Fibroblast of skin of back (primary cell): ENCODE measurements at regions not wholly inside any gene's neighbourhood (a gene's known extent, or its start where the extent isn't known, plus 50 kb on each side); places are given as distances from the start of the nearest gene placed in this dataset.

Experiments used
- DNase-seq: peaks from one replicate; pipeline ENCODE4 v3.0.0-alpha.2; 2013

DNA sequence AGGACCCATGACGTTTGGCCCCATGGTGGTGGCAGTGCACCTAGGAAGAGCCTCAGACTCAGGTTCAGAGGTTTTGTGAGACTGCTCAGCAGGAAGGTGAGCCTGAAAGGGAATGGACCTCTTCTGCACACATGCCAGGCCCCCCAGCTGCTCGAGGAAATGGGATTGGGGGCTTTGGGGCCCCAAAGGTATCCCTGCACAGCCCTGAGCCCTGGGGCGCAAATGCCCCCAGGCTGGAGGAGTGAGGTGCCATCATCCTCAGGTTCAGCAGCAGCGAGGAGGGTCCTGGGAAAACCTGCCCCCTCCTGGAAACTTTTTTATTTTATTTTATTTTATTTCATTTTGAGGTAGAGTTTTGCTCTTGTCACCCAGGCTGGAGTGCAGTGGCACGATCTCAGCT lies 171.8 kb upstream of the MVB12B start:
- no peak for DNase-seq

DNA sequence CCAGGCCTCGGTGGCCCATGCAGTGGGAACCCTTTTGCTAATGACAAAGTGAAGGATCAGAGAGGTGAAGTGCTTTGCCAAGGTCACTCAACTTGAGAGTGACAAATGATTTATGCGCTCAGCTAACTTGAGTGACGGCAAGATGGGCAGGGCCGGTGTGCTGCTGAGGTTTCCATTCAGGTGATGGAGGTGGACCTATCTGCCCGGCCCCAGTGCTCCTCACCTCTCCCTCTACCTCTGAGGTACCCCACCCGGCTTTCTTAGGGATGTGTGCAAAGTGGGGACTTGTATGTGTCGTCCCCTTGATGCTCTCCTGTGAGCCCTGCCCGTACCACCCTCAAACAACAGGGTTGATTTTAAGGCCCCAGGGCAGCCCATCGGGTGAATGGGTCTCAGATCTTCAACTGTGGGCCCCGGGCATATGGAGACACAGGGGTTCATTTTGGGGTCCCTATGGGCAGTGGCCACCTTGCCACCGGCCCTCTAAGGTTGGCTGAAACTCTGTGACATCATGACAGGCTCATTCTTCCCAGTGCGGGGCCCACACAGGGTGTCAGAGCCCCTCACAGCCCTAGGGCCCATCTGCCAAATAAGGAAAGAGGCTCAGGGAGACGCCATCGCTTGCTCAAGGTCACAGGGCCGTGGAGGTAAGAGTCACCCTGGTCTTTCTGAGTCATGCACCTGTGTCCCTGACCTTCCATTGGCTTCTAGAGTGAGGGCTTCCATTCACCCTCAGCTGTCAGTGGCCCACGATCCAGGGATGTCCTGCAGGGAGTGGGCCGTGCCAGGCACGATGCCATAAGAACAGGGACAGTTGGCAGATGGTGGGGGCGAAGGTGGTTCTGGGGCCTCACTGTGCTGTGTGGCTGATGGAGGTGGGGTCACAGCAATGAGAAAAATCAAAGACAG lies 170.6 kb upstream of the MVB12B start:
- DNase-seq = no peak

DNA sequence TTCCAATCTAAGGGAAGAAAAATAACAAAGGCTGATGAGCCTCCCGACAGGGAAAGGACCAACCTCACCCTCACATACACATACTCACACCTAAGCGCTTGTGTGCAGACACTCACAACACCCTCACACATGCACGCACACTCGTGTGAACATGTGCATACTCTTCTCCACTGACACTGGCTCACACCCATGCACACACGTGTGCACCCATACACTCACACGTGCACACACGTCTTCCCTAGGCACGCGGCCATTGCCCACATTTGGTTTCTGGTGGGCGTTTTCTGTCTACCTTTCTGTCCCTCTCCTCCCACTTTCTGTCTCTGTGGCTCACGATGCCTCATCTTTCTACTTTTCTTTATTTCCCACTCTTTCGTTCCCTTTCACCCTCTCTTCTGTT lies 169.7 kb upstream of the MVB12B start:
- no peak for DNase-seq

DNA sequence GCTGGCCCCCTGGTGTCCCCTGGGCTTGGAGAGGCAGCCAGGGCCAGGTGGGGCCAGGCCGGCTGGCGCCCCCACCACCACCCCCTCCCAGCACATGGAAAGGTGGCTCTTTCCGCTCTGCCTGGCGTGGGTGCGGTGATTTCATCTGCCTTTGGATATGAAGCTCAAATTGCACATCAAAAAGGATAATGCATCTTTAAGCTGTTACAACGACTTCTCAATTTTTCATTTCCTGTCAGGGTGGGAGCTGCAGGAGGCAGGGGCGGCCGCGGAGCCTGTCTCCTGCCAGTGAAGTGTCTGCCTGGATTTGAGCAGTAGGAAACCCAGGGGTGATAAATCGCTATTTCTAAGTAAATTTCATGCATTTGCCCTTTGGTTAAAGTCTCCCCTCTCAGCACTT lies 169.2 kb upstream of the MVB12B start:
- DNase-seq = no peak

DNA sequence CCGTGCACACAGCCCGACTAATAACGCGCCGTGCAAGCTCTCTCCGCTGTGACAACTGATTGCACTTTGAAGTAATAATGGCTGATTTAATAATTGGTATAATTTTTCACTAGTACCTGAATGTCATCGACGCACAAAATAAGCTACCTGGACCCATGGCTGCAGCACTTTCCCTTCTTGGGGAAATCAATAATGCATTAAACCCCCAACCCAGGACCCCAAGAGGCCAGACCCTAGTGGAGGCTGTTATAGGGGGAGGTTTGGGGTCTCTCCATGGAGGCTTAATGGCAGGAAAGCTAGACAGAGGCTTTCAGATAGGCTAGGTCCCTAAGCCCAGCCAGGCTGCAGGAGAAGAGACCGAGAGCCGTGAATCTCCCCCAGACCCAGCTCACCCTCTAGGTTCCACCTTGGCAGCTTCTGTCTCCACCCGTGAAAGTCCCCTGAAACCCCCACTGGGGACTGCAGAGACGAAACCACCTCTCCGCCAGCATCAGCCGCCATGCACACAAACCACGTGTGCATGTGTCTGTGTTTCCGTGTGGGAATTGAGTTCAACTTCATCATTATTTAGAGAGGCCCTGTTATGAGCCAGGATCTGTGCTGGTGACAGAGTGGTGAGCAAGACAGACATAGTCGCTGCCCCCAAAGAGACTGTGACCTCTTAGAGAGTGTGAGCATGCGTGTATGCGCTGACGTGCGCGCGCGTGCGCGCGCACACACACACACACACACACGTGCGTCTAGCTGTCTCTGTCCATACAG lies 168.6 kb upstream of the MVB12B start:
- no peak for DNase-seq

DNA sequence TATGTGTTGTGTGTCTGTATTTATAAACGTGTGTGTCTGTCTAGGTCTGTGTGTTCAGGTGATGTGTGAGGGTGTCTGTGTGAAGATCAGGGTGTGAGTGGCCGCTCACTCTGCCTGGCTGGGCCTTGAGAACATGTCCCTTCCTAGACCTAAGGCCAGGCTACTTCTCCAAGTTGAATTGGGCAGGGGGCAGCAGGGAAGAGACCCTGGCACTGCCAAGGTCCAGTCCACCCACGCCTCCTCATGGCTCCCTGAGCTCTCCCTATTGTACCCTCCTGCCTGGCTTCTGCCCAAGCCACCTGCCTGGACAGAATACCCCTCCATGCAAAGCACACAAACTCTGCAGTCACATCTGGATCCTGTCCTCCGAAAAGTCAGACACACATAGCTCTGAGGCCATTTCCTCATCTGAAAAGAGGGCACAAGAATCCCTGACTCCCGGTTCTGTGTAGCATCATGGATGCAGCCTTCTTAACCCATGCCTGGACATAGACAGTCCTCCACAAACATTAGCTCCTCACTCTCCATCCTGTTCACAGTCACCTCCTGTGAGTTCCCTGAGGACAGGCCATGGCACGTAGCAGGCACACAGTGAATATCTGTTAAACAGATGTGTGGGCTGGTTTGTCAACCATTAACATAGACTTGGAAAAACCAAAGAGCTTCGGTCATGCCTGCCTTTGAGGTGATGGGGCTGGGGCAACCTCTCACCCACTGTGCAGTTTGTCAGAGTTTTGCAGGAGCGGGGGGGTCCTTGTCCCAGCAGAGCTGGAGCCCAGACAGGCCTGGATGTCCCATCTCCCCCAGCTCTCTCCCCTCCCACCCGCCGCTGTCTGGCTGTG lies 167.8 kb upstream of the MVB12B start:
- no peak for DNase-seq

DNA sequence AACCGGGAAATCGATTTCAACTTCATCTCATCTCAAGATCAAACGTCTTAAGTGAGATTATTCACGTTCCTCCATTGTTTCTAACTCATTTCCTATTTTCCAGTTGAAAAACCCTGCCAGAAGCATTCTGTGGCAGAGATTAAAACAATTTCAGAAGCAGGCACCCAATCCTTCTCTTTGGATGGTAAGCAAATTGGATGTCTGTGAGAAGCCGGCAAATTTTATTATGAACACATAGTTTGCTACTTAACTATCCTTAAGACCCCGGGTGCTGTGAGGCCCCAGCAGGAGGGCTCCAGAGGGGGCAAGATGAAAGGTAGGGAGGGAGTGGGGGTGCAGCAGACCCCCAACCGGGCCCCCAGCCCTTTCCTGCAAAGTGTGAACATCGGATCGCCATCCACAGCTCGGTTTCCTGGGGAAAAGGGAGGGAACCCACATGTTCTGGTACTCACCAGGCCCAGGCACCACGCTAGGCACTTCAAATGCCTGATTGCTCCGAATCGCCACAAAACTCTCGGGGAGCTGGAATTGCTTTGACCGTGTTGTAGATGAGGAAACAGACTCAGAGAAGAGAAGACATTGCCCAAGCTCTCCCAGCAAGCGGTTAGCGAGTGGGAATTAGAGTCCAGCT lies 167.1 kb upstream of the MVB12B start:
- no peak for DNase-seq

DNA sequence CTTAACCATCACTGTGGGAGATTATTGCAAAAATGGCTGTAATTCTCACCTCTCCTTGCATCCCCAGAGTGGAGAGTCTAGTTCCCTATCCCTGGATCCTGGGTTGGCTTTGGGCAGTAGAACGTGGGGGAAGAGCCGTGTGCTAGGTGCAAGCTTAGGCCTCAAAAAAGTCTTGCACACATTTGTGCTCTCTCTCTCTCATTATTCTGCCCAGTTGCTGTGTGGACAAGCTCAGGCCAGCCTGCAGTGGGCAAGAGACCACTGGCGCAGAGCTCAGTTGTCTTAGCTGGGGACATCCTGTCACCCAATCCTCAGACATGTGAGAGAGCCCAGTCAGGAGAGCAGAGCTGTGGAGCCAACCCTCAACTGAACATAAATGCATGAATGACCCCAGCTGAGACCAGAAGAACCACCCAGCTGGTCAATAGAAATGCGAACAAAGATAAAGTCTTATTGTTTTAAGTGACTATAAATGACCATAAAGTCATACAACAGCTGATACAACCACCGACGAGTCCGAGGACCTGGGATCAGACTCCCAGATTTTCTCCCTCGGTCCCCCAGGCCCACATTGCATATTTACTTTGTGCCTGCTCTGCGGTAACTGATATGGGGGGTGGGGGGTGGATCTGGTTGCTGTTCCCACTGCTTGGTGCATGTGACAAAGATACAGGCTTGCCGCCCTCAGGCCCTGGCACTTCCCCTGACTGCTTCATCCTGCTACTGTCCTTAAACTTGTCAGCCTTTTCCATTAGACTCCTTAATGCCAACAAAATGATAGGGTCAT lies 166.4 kb upstream of the MVB12B start:
- no peak for DNase-seq

DNA sequence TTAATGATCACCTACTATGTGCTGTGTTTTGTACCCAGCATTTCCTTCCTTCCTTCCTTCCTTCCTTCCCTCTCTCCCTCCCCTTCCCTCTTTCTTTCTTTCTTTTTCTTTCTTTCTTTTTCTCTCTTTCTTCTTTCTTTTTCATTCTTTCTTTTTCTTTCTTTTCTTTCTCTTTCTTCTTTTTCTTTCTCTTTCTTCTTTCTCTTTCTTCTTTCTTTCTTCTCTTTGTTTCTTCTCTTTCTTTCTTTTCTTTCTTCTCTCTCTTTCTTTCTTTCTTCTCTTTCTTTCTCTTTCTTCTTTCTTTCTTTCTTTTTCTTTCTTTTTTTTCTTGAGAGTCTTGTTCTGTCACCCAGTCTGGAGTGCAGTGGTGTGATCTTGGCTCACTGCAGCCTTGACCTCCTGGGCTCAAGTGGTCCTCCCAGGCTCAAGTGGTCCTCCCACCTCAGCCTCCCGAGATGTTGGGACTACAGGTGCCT lies 165.7 kb upstream of the MVB12B start:
- no peak for DNase-seq

DNA sequence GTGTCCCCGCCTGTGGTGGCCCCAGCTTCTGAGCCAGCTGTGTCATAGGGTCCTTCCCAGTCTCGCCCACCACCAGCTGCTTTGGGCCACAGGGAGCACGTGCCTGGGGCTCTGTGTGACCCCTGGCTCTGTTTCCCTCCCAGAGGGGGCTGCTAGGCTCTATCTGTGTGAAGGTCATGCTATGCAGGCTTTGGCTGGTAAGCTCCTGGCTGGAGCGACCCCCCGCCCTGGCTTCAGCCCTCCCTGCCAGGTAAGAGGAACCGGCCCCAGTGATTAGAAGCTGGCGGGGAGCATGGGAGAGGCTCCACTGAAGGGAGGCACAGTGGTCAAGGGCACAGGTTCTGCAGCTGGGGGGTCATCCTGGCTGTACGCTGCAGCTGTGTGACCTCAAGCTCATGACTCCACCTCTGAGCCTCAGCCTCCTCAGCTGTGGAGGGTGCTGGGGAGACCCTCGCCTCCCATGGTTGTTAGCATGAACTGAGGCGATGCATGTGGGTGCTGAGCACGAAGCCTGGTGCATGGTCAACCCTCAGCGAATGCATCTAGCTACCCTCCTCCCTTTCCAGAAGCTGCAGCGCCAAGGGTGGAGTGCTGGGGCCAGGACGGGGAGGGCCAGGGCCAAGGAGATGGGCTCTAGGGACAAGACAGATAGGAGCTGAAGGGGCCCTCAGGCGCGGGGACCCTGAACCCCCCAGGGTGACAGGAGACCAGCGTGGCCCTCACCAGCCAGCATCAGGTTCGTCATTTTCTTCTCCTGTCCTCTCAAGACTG lies 163.8 kb upstream of the MVB12B start:
- no peak for DNase-seq

DNA sequence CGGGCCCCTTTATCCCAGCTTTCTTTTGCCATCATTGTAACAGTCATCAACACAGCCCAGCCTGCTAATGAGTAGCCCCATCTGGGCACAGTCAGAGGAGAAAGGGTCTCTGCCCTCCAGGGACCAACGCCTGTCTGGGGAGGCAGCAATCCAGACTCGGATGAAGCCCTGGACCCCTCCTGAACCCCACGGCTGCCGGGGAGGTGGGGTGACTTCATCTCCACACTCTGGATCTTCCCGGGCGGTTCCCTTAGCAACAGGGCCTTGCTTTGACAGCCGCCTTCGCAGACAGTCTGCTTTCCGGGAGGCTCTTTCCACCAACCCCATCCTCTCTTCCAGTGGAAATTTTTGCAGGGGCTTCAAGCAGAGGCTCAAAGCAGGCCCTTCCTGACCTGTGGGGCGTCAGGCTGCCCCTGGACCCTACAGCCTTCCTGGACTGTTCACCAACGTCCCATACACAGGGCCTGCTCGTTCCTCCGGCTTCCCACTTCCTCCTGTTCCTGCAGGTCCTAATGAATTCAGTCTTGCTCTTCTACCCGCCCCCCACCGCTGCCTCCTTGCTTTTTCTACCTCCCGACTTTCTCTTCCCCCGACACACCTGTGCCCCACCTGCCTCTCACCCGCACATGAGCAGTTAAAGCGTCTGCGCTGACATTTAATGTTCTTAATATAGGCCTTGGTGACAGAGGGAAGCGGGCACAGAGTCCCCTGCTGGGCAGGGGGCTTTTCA lies 161.7 kb upstream of the MVB12B start:
- DNase-seq = no peak

DNA sequence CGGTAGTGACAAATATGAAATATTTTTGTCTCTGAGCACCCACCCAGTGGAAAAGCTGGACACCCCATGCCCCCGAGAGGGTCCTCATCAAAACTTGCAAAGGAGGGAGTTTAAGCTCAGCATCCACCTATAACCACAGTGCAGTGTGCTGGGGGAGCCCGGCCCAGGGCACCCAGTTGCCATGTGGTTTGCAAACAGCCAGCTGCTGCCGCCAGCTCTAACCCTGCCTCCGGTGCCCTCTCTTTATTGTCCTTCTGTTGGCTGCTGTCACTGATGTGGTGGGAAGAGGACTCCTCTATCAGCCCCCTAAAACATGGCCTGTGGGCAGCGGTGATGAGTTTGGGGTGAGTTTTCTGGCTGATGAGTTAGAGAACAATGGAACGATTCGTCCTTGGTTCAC lies 160.9 kb upstream of the MVB12B start:
- no peak for DNase-seq

DNA sequence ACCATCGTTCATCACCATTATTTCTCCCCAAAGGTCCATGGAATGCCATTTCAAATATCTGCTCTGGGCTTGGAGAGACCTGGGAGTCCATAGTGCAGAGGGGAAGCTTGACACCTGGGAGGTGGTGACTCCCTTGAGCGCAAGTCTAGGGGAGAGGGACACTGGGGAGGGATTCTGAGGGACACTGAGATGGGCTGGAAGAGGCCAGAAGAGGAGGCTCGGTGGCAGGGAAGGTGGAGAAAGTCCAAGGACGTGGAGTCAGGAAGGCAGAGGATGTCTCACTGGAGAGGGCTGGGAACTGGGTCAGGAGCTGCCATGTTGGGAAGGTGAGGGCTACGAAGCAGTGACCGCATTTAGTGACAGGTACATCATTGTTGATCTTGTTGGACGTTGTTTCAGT lies 160.3 kb upstream of the MVB12B start:
- DNase-seq = no peak

DNA sequence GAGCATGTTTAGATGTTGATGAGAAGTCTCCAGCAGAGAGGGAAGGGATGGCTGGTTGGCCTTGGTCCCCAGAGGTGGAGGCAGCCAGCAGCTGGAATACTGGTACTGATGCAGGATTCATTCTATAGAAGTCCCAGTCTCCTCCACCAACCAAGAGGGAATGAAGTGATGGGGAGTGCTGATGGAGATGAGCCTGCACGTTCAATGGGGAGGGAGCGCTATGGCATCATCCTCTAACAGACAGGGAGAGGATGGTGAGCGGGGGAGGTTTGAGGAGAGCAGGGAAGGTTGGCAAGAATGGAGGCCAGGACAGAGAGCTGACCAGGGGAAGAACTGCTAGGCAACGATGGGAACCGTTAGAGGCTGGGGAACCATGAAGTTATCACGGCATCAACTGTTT lies 159.8 kb upstream of the MVB12B start:
- DNase-seq = no peak

DNA sequence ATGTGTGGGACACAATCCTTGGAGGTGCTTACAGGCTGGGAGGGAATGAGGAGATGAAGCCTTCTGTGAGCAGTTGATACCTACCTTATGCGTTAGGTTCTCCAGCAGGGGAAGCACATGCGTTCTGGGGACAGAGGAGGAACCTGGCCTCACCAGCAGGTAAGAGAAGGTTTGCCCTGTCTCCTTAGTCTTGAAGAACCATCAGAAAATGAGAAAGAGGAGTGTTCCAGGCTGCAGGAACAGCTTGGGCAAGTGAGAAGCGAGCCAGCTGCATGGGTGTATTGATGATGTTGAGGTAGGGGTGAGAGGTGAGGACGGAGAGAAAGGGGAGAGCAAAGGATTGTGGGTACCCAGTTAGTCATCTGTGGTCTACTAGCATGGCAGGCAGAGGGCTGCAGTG lies 156.9 kb upstream of the MVB12B start:
- no peak for DNase-seq

DNA sequence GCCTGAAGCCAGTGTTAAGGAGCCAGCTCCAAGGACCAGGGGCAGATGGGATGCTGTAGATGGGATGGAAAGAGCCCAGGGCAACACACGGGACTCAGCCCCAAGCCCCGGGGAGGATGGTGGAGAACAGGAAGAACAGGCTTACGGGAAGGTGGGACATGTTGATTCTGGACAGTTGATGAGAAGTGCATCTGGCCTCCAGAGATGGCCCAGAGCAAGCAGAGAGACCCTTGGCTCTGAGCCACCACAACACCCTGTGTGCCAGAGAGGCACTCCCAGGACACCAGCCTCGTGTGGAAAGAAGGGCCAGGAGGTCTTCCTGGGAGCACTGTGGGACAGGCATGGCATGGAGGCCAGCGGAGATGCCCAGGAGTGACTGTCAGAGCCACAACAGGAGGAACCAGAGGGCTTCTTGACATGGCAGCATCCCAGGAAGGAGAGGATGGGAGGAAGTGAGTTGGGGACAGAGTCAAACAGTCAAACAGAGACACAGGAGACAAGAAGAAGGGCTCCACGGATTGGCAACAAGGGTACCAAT lies 156.3 kb upstream of the MVB12B start:
- DNase-seq = no peak

DNA sequence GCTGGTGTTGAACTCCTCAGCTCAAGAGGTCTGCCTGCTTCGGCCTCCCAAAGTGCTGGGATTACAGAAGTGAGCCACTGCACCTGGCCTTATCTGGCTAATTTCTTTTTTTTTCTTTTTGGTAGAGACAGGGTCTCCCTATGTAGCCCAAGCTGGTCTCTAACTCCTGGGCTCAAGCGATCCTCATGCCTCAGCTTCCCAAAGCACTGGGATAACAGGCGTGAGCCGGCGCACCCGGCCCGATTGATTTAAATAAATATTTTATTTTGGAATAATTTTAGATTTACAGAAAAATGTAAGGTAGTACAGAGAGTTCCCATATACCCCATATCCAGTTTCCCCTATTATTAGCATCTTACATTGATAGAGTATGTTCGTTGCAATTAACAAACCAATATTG lies 155.0 kb upstream of the MVB12B start:
- no peak for DNase-seq

DNA sequence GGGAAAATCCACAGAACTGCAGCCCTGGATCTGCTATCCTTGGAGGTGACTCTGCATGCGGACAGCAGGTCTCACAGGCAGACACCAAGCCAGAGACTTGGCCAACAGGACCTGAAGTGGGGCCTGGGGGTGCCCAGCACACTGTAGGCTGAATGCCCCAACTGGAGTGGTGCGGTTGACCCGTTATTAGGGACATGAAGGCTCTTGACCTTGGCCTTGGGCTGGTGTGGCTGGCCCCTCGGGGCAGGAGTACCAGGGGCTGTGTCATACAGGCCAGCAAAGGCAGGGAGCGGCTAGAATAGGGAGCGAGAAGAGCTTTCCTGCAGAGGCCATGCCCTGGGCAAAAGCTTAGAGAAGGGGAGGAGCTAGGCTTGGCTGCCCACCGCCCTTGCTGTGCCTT lies 153.2 kb upstream of the MVB12B start:
- no peak for DNase-seq

DNA sequence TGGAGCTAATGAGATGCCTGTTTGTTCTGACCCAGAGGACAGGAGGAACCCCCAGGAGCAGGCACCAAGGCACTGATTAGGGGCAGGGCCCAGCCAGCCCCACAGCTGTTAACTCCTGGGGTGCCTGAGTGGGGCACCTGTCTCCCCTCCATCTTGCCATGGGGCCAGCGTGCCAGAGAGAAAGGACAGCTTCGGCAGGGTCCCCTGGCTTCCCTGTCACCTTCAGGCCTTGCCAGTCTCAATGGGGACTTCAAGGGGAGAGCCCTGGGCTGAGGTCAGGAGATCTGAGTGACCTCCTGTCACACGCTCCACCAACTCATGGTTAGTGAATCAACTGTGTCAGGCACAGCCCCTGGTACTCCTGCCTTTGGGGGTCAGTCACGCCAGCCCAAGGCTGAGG lies 152.7 kb upstream of the MVB12B start:
- DNase-seq = no peak

DNA sequence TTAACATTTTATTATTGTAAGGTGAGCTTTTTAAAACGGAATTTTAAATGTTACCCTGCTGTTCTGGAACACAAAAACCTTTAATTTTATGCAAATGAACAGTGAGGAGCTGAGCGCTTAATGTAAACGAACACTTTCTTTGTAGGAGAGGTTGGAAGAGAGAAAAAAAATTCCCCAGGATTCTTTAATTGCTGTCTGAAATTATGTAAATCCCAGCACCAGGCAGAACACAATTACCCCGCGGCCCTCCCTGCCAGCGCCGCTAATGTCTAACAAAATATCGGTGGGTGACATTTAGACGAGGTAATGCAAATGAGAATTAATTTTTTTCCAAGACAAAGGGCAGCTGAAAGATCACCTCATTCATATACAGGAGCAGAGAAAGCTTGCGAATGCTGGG lies 143.4 kb upstream of the MVB12B start:
- DNase-seq = no peak
